Adrenal gland (tissue), 5 donors: ENCODE measurements at regions not wholly inside any gene's neighbourhood (a gene's known extent, or its start where the extent isn't known, plus 50 kb on each side); places are given as distances from the start of the nearest gene placed in this dataset.

Experiments used
- CTCF ChIP-seq, 6 experiments: fragments of 450-650 bp in 4 of 6; fragments of 200-600 bp in 2 of 6; sonication (generic) in 1 of 6; IDR thresholded peaks; 1 replicate in 5 of 6; 2 replicates in 1 of 6; pipeline versions ENCODE4 v1.5.1 to v1.8.0; 2016 to 2021; ENCODE audit warnings: antibody characterized with exemption in 6 of 6, mild to moderate bottlenecking in 2 of 6, moderate library complexity in 1 of 6
- POLR2A ChIP-seq, 2 donors: fragments of 450-650 bp; IDR thresholded peaks; one replicate each; pipeline ENCODE4 v1.6.1; 2017; ENCODE audit warnings: antibody characterized with exemption in 2 of 2, mild to moderate bottlenecking in 2 of 2, moderate library complexity in 1 of 2
- donor health status: DM: no; HTN: no; CAD: no.

- TF ChIP-seq CTCF (IDR thresholded peaks at IDR 0.05) (no peak), POLR2A (IDR thresholded peaks at IDR 0.05) (no peak)
Measured at GRCh38 chr2:183536290-183536689, 412.0 kb downstream of the NUP35 start.
